Keratinocyte (primary cell): ENCODE measurements at regions not wholly inside any gene's neighbourhood (a gene's known extent, or its start where the extent isn't known, plus 50 kb on each side); places are given as distances from the start of the nearest gene placed in this dataset.

Experiments
- DNase-seq: peaks from one replicate; pipeline ENCODE4 v3.0.0-alpha.2; 2011; ENCODE audit warnings: low read depth, missing footprints, low spot score
- FAIRE-seq: peaks from 2 replicates; lab custom pipeline; 2011; peaks lifted over from hg19 to GRCh38; lab: Jason Lieb, UNC
- H2AFZ ChIP-seq: 2 replicates; pipeline ENCODE4 v1.6.0; 2012; ENCODE audit warnings: low read length, control low read depth, inconsistent platforms; ENCODE audit not compliant: control insufficient read depth
- H3K27ac ChIP-seq: 2 replicates; pipeline ENCODE4 v1.5.1; 2011; ENCODE audit warnings: low read length; ENCODE audit not compliant: control insufficient read depth, insufficient read depth
- H3K27me3 ChIP-seq: 3 replicates; pipeline ENCODE4 v1.6.0; 2011; ENCODE audit warnings: low read length; ENCODE audit not compliant: control insufficient read depth, insufficient read depth; ENCODE audit errors: extremely low read depth
- H3K36me3 ChIP-seq, 2 experiments: 2 replicates in 1 of 2; 3 replicates in 1 of 2; pipeline ENCODE4 v1.5.1; 2011; ENCODE audit warnings: low read length in 2 of 2, mild to moderate bottlenecking in 1 of 2; ENCODE audit not compliant: control insufficient read depth in 2 of 2, insufficient read depth in 2 of 2; ENCODE audit errors: extremely low read depth in 1 of 2
- H3K4me1 ChIP-seq: 3 replicates; pipeline ENCODE4 v1.5.1; 2011; ENCODE audit warnings: low read length; ENCODE audit not compliant: control insufficient read depth, insufficient read depth; ENCODE audit errors: extremely low read depth
- H3K4me2 ChIP-seq: 3 replicates; pipeline ENCODE4 v1.6.0; 2011; ENCODE audit warnings: low read depth, low read length; ENCODE audit not compliant: control insufficient read depth, insufficient read depth; ENCODE audit errors: extremely low read depth
- H3K4me3 ChIP-seq, 3 experiments: fragments of 200-600 bp in 1 of 3; sonication (generic) in 1 of 3; 2 replicates in 2 of 3; 3 replicates in 1 of 3; pipeline ENCODE4 v1.5.1; 2011 to 2016; ENCODE audit warnings: low read length in 3 of 3, mild to moderate bottlenecking in 3 of 3, control low read depth in 2 of 3, inconsistent platforms in 1 of 3, low read depth in 1 of 3, mixed read lengths in 1 of 3, mixed run types in 1 of 3, moderate library complexity in 1 of 3; ENCODE audit not compliant: control insufficient read depth in 2 of 3, insufficient read depth in 2 of 3; ENCODE audit errors: extremely low read depth in 1 of 3
- H3K79me2 ChIP-seq: 2 replicates; pipeline ENCODE4 v1.6.0; 2012; ENCODE audit warnings: low read length; ENCODE audit not compliant: control insufficient read depth, insufficient read depth
- H3K9ac ChIP-seq: 3 replicates; pipeline ENCODE4 v1.6.0; 2011; ENCODE audit warnings: low read length; ENCODE audit not compliant: control insufficient read depth, insufficient read depth; ENCODE audit errors: extremely low read depth
- H3K9me1 ChIP-seq: 3 replicates; pipeline ENCODE4 v1.6.0; 2011; ENCODE audit warnings: low read length; ENCODE audit not compliant: control insufficient read depth, insufficient read depth; ENCODE audit errors: extremely low read depth
- H3K9me3 ChIP-seq: 2 replicates; pipeline ENCODE4 v1.5.1; 2012; ENCODE audit warnings: low read depth, low read length; ENCODE audit not compliant: control insufficient read depth
- H4K20me1 ChIP-seq: 3 replicates; pipeline ENCODE4 v1.6.0; 2011; ENCODE audit warnings: low read length; ENCODE audit not compliant: control insufficient read depth, insufficient read depth; ENCODE audit errors: extremely low read depth
- EZH2 ChIP-seq: IDR thresholded peaks from one replicate; pipeline ENCODE4 v1.6.1; 2012; ENCODE audit warnings: inconsistent platforms, mild to moderate bottlenecking, low read length, moderate library complexity
- dilution Hi-C: fragments of 300-500 bp; cut with MboI; formaldehyde crosslinking; loops from one replicate; pipeline ENCODE4 v1.7.0; 2020; ENCODE audit warnings: low sequenced_read_pairs; ENCODE audit not compliant: extremely low pct_ligation_motif_present
- TF ChIP-seq, protein P1 (sequence below), 3 experiments: IDR thresholded peaks in 1 of 3; conservative IDR thresholded peaks in 1 of 3; optimal IDR thresholded peaks in 1 of 3; 2 replicates in 2 of 3; 3 replicates in 1 of 3; pipeline versions ENCODE3 to v1.5.1; 2011; ENCODE audit warnings: low read length in 3 of 3, mild to moderate bottlenecking in 3 of 3, moderate library complexity in 2 of 3, control low read depth in 1 of 3, inconsistent platforms in 1 of 3; ENCODE audit not compliant: insufficient read depth in 2 of 3; ENCODE audit errors: extremely low read depth in 1 of 3

DNA sequence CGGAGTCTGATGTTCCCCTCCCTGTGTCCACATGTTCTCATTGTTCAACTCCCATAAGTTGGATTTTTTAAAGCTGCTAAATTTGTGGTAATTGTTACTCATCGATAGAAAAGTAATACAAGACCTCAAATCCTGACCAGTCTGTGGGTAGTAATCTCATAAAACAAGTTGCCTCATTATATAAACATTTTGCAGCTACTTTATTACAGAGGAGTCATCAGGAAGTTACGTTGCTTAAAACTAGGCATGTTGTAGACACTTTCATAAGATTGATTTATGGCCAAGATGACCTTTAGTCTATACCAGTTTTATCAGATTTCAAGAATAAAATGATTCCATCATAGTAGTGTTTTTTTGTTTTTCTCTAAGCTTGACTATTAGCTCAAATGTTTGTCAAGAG is 208.8 kb downstream of the GIPC2 start:
- FAIRE-seq (no peak), DNase-seq (no peak)
- no peaks in the 10 kb centered on the region for H3K4me1 ChIP-seq
- TF ChIP-seq, protein P1, sequence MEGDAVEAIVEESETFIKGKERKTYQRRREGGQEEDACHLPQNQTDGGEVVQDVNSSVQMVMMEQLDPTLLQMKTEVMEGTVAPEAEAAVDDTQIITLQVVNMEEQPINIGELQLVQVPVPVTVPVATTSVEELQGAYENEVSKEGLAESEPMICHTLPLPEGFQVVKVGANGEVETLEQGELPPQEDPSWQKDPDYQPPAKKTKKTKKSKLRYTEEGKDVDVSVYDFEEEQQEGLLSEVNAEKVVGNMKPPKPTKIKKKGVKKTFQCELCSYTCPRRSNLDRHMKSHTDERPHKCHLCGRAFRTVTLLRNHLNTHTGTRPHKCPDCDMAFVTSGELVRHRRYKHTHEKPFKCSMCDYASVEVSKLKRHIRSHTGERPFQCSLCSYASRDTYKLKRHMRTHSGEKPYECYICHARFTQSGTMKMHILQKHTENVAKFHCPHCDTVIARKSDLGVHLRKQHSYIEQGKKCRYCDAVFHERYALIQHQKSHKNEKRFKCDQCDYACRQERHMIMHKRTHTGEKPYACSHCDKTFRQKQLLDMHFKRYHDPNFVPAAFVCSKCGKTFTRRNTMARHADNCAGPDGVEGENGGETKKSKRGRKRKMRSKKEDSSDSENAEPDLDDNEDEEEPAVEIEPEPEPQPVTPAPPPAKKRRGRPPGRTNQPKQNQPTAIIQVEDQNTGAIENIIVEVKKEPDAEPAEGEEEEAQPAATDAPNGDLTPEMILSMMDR (optimal IDR thresholded peaks at IDR 0.05 in 1 of 3, IDR thresholded peaks at IDR 0.05 in 1 of 3, conservative IDR thresholded peaks at IDR 0.05 in 1 of 3; ENCODE audit: extremely low read depth in 1 of 3, insufficient read depth in 2 of 3, low read length in 3 of 3): no peak
- no peak for TF ChIP-seq EZH2
- no peaks in the 10 kb centered on the region for H4K20me1 ChIP-seq
- H2AFZ ChIP-seq: no peak overlapping the region
- no peak overlapping the region for H3K4me2 ChIP-seq
- H3K9me3 ChIP-seq: no peaks in the 10 kb centered on the region
- H3K27me3 ChIP-seq: peaks cover 6% of the 10 kb centered on the region
- H3K27ac ChIP-seq: no peak overlapping the region
- H3K79me2 ChIP-seq: no peaks in the 10 kb centered on the region
- H3K9ac ChIP-seq: no peak overlapping the region
- no peaks in the 10 kb centered on the region for H3K36me3 ChIP-seq
- no peak overlapping the region for H3K4me3 ChIP-seq
- dilution Hi-C loops: no loop called here
- no peaks in the 10 kb centered on the region for H3K9me1 ChIP-seq

GRCh38 chr1:78255383-78255782 is 209.6 kb downstream of the GIPC2 start:
- Histone ChIP-seq H3K9me3 (no peaks in the 10 kb centered on the region), H3K4me1 (no peaks in the 10 kb centered on the region), H3K9me1 (no peaks in the 10 kb centered on the region), H3K4me2 (no peak overlapping the region), H3K27me3 (peaks cover 6% of the 10 kb centered on the region), H3K4me3 (no peak overlapping the region), H2AFZ (no peak overlapping the region), H3K27ac (no peak overlapping the region), H3K79me2 (no peaks in the 10 kb centered on the region), H3K36me3 (no peaks in the 10 kb centered on the region), H4K20me1 (no peaks in the 10 kb centered on the region), H3K9ac (no peak overlapping the region)
- TF ChIP-seq, protein P1 (optimal IDR thresholded peaks at IDR 0.05 in 1 of 3, IDR thresholded peaks at IDR 0.05 in 1 of 3, conservative IDR thresholded peaks at IDR 0.05 in 1 of 3; ENCODE audit: extremely low read depth in 1 of 3, insufficient read depth in 2 of 3, low read length in 3 of 3): no peak
- no peak for TF ChIP-seq EZH2
- dilution Hi-C loops: no loop called here
- DNase-seq (no peak), FAIRE-seq (no peak)
